ENCODE measurements at regions not wholly inside any gene's neighbourhood (a gene's known extent, or its start where the extent isn't known, plus 50 kb on each side); places are given as distances from the start of the nearest gene placed in this dataset.

GRCh38 chrX:81708487-81708886, 506.6 kb downstream of the SH3BGRL start:
- ATAC-seq (no peak), DNase-seq (ENCODE audit: low read depth, low spot score) (no peak)
- Histone ChIP-seq H3K9me3 (ENCODE audit: control insufficient read depth, insufficient read depth, low read depth, low read length) (no peaks in the 10 kb centered on the region), H3K36me3 (ENCODE audit: control insufficient read depth, insufficient read depth, low read length) (no peaks in the 10 kb centered on the region), H3K4me1 (ENCODE audit: control insufficient read depth, insufficient read depth, low read length) (no peaks in the 10 kb centered on the region), H3K4me3 (ENCODE audit: low read depth in 2 of 2, low read length in 2 of 2) (no peak overlapping the region), H3K27ac (ENCODE audit: low read length) (no peak overlapping the region), H3K27me3 (ENCODE audit: control insufficient read depth, insufficient read depth, low read length) (no peaks in the 10 kb centered on the region)
- TF ChIP-seq SIN3A (IDR thresholded peaks at IDR 0.05; ENCODE audit: borderline replicate concordance, insufficient read depth, low read depth, low read length) (no peak), TCF7L2 (IDR thresholded peaks at IDR 0.05; ENCODE audit: low read depth, low read length) (no peak)
- BruUV-seq (replicated peaks): no TSS peak
- intact Hi-C loops (cut with micrococcal nuclease; ENCODE audit: unreplicated experiment): no loop called here
- ChIA-PET POLR2A (no interaction called here), CTCF (no interaction called here)
- in situ Hi-C loops (cut with HindIII; ENCODE audit: low pct_unique_long_range_greater_than_20kb, low sequenced_read_pairs): no loop called here

GRCh38 chrX:81728622-81729021, 526.7 kb downstream of the SH3BGRL start:
- in situ Hi-C loops (cut with HindIII; ENCODE audit: low pct_unique_long_range_greater_than_20kb, low sequenced_read_pairs) (no loop called here), intact Hi-C loops (cut with micrococcal nuclease; ENCODE audit: unreplicated experiment) (no loop called here)
- H3K27ac ChIP-seq (ENCODE audit: low read length): no peak overlapping the region
- BruUV-seq (replicated peaks): no TSS peak
- no peak overlapping the region for H3K4me3 ChIP-seq (ENCODE audit: low read depth in 2 of 2, low read length in 2 of 2)
- H3K36me3 ChIP-seq (ENCODE audit: control insufficient read depth, insufficient read depth, low read length): no peaks in the 10 kb centered on the region
- no peaks in the 10 kb centered on the region for H3K27me3 ChIP-seq (ENCODE audit: control insufficient read depth, insufficient read depth, low read length)
- H3K4me1 ChIP-seq (ENCODE audit: control insufficient read depth, insufficient read depth, low read length): no peaks in the 10 kb centered on the region
- POLR2A ChIA-PET: no interaction called here
- ATAC-seq (no peak), DNase-seq (ENCODE audit: low read depth, low spot score) (no peak)
- CTCF ChIA-PET: no interaction called here
- TF ChIP-seq POLR2AphosphoS5 (IDR thresholded peaks at IDR 0.05; ENCODE audit: low read depth, low read length): no peak
- TF ChIP-seq SIN3A (IDR thresholded peaks at IDR 0.05; ENCODE audit: borderline replicate concordance, insufficient read depth, low read depth, low read length): no peak
- TF ChIP-seq TCF7L2 (IDR thresholded peaks at IDR 0.05; ENCODE audit: low read depth, low read length): no peak
- no peak for TF ChIP-seq REST (IDR thresholded peaks at IDR 0.05; ENCODE audit: insufficient read depth in 1 of 2, low read depth in 2 of 2, low read length in 1 of 2)
- no peak for TF ChIP-seq CTCF (IDR thresholded peaks at IDR 0.05)
- H3K9me3 ChIP-seq (ENCODE audit: control insufficient read depth, insufficient read depth, low read depth, low read length): no peaks in the 10 kb centered on the region

GRCh38 chrX:81729269-81729777, 527.4 kb downstream of the SH3BGRL start:
- H3K27me3 ChIP-seq (ENCODE audit: control insufficient read depth, insufficient read depth, low read length): no peaks in the 10 kb centered on the region
- no peaks in the 10 kb centered on the region for H3K36me3 ChIP-seq (ENCODE audit: control insufficient read depth, insufficient read depth, low read length)
- ChIA-PET POLR2A (interaction anchor here (0.7 kb wide), 1 partner anchor 931 kb away, joined by 4 read pairs; no protein-coding TSS in a partner anchor), CTCF (no interaction called here)
- intact Hi-C loops (cut with micrococcal nuclease; ENCODE audit: unreplicated experiment) (no loop called here), in situ Hi-C loops (cut with HindIII; ENCODE audit: low pct_unique_long_range_greater_than_20kb, low sequenced_read_pairs) (no loop called here)
- no TSS peak for BruUV-seq (replicated peaks)
- H3K4me3 ChIP-seq (ENCODE audit: low read depth in 2 of 2, low read length in 2 of 2): no peak overlapping the region
- H3K27ac ChIP-seq (ENCODE audit: low read length): no peak overlapping the region
- TF ChIP-seq CTCF (IDR thresholded peaks at IDR 0.05) (no peak), POLR2AphosphoS5 (IDR thresholded peaks at IDR 0.05; ENCODE audit: low read depth, low read length) (no peak), REST (IDR thresholded peaks at IDR 0.05; ENCODE audit: insufficient read depth in 1 of 2, low read depth in 2 of 2, low read length in 1 of 2) (no peak), SIN3A (IDR thresholded peaks at IDR 0.05; ENCODE audit: borderline replicate concordance, insufficient read depth, low read depth, low read length) (no peak), TCF7L2 (IDR thresholded peaks at IDR 0.05; ENCODE audit: low read depth, low read length) (no peak)
- DNase-seq (ENCODE audit: low read depth, low spot score) (no peak), ATAC-seq (no peak)
- H3K4me1 ChIP-seq (ENCODE audit: control insufficient read depth, insufficient read depth, low read length): no peaks in the 10 kb centered on the region
- no peaks in the 10 kb centered on the region for H3K9me3 ChIP-seq (ENCODE audit: control insufficient read depth, insufficient read depth, low read depth, low read length)
